Transverse colon (tissue), 4 donors: ENCODE measurements at regions not wholly inside any gene's neighbourhood (a gene's known extent, or its start where the extent isn't known, plus 50 kb on each side); places are given as distances from the start of the nearest gene placed in this dataset.

Experiments used
- DNase-seq: peaks from one replicate; pipeline ENCODE4 v3.0.0-alpha.2; 2019
- H3K27ac ChIP-seq, 4 donors: fragments of 200-600 bp; sonication (generic); 2 replicates each; pipeline ENCODE4 v1.5.1; 2016 to 2018; ENCODE audit warnings: inconsistent platforms in 4 of 4
- H3K27me3 ChIP-seq: fragments of 200-600 bp; sonication (generic); 2 replicates; pipeline ENCODE4 v1.5.1; 2017; ENCODE audit warnings: inconsistent platforms
- H3K36me3 ChIP-seq, 4 donors: fragments of 200-600 bp; sonication (generic); 2 replicates each; pipeline ENCODE4 v1.5.1; 2017 to 2019; ENCODE audit warnings: inconsistent platforms in 4 of 4
- H3K4me1 ChIP-seq, 4 donors: fragments of 200-600 bp; sonication (generic); 2 replicates each; pipeline ENCODE4 v1.5.1; 2017 to 2020; ENCODE audit warnings: inconsistent platforms in 4 of 4
- H3K4me3 ChIP-seq, 4 donors: fragments of 200-600 bp; sonication (generic); 1 replicate in 1 of 4; 2 replicates in 3 of 4; pipeline versions ENCODE4 v1.5.1 to v1.6.1; 2017 to 2019; ENCODE audit warnings: inconsistent platforms in 4 of 4
- H3K9me3 ChIP-seq, 2 donors: fragments of 200-600 bp; sonication (generic); 2 replicates each; pipeline ENCODE4 v1.5.1; 2017 to 2019; ENCODE audit warnings: inconsistent platforms in 2 of 2
- CTCF ChIP-seq, 5 experiments: fragments of 200-600 bp in 3 of 5; fragments of 450-650 bp in 2 of 5; sonication (generic) in 3 of 5; IDR thresholded peaks; 1 replicate in 2 of 5; 2 replicates in 3 of 5; pipeline ENCODE4 v1.5.1; 2016 to 2017; ENCODE audit warnings: antibody characterized with exemption in 5 of 5, inconsistent platforms in 3 of 5, mild to moderate bottlenecking in 2 of 5, moderate library complexity in 1 of 5
- EP300 ChIP-seq: sonication (generic); formaldehyde crosslinking; IDR thresholded peaks from one replicate; pipeline ENCODE4 v1.6.1; 2017; ENCODE audit warnings: antibody characterized with exemption, low read depth
- POLR2A ChIP-seq: fragments of 450-650 bp; IDR thresholded peaks from one replicate; pipeline ENCODE4 v1.6.1; 2016; ENCODE audit warnings: antibody characterized with exemption, mild to moderate bottlenecking, moderate library complexity
- POLR2AphosphoS5 ChIP-seq, 3 donors: sonication (generic); formaldehyde crosslinking; IDR thresholded peaks; one replicate each; pipeline ENCODE4 v1.6.1; 2016; ENCODE audit warnings: antibody characterized with exemption in 3 of 3
- WGBS, 2 donors: methylation state at CpG; one replicate each; pipeline ENCODE4 v1.1.5; 2018; ENCODE audit warnings: low coverage in 1 of 2; 5-methylcytosine and 5-hydroxymethylcytosine counted together
- in situ Hi-C, 4 donors: fragments of 200-750 bp; cut with MboI; loops; one replicate each; pipeline versions ENCODE4 v1.15.0 to v1.15.1; 2017; ENCODE audit warnings: low sequenced_read_pairs in 3 of 4, low pct_ligation_motif_present in 1 of 4, low pct_unique_long_range_greater_than_20kb in 1 of 4
- intact Hi-C: fragments of 100-400 bp; cut with DNase I; formaldehyde crosslinking; loops from one replicate; pipeline ENCODE4 v1.15.1; 2023; ENCODE audit warnings: low total_unique reads

- no peaks in the 10 kb centered on the region for H3K36me3 ChIP-seq
- 59 to 70% methylated on average over 5 to 8 of the region's 8 CpGs for WGBS, 2 donors
- in situ Hi-C loops: no loop called here
Measured at GRCh38 chr7:46256870-46257661, 336.0 kb upstream of the IGFBP3 start.

GRCh38 chr7:46253520-46253919, 332.4 kb upstream of the IGFBP3 start:
- WGBS, 2 donors: 70 to 78% methylated on average over 1 of the region's 1 CpG
- no peak for TF ChIP-seq POLR2A
- TF ChIP-seq CTCF (IDR thresholded peaks at IDR 0.05): no peak
- no peak for TF ChIP-seq POLR2AphosphoS5 (IDR thresholded peaks at IDR 0.05)
- TF ChIP-seq EP300: no peak
- Histone ChIP-seq H3K27ac (no peak overlapping the region), H3K4me3 (no peak overlapping the region), H3K27me3 (no peaks in the 10 kb centered on the region), H3K9me3 (peaks cover 0 to 11% of the 10 kb centered on the region in 2 donors), H3K36me3 (no peaks in the 10 kb centered on the region), H3K4me1 (no peaks in the 10 kb centered on the region)
- in situ Hi-C loops: no loop called here
- DNase-seq: no peak
- intact Hi-C loops: no loop called here

More at GRCh38 chr7:46256870-46257661, 336.0 kb upstream of the IGFBP3 start:
- DNase-seq: no peak
- Histone ChIP-seq H3K4me3 (no peak overlapping the region), H3K4me1 (no peaks in the 10 kb centered on the region), H3K27ac (no peak overlapping the region), H3K9me3 (peaks cover 8 to 22% of the 10 kb centered on the region in 2 donors), H3K27me3 (no peaks in the 10 kb centered on the region)
- TF ChIP-seq POLR2AphosphoS5 (IDR thresholded peaks at IDR 0.05) (no peak), POLR2A (no peak), CTCF (IDR thresholded peaks at IDR 0.05) (no peak), EP300 (no peak)
- intact Hi-C loops: no loop called here

DNA sequence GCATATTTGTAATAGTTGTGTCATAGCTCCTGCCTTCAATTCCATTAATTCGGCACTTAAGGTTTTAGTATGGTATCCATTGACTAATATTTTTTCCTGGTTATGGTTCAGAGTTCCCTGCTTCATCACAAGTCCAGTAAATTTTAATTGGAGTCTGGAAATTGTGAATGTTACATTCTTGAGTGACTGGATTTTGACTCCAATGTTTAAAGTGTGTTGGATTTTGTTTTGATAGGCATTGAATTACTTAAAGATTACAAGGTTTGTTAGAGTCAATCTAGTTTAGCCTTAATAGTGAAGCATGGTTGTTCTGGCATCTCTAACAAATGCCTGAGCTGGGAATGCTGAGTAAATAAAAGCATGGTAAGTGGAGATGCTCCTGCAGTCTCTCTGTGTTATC, 326.6 kb upstream of the IGFBP3 start:
- no peak for DNase-seq
- Histone ChIP-seq H3K36me3 (no peaks in the 10 kb centered on the region), H3K9me3 (peaks cover 0 to 4% of the 10 kb centered on the region in 2 donors), H3K27me3 (no peaks in the 10 kb centered on the region), H3K4me1 (no peaks in the 10 kb centered on the region), H3K4me3 (no peak overlapping the region), H3K27ac (no peak overlapping the region)
- in situ Hi-C loops (no loop called here), intact Hi-C loops (no loop called here)
- 89 to 92% methylated on average over 1 of the region's 1 CpG for WGBS, 2 donors
- no peak for TF ChIP-seq POLR2A
- TF ChIP-seq POLR2AphosphoS5 (IDR thresholded peaks at IDR 0.05): no peak
- TF ChIP-seq CTCF (IDR thresholded peaks at IDR 0.05): no peak
- TF ChIP-seq EP300: no peak

DNA sequence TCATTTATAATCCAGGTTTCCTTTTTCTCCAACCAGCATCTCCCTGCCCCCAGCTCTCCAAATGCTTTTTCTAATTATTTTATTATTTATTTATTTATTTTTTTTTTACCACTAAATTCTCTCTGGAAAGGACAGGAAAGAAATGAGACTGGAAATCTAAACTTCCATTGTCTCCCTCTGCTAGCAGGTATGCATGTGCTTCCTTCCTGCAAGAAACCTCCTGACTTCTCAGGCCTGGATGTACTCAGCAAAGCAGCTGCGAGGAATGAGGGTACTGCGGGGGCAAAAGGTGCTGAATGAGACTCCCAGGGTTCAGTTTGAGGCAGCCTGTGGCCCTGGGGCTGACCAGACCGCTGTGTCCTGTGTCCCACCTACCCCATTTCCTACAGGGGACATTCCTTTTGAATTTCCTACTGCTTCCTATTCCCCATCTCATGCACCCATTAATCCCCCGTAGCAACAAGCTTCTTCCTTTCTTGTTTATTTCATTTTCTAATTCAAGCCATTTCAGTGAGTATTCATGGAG, 324.6 kb upstream of the IGFBP3 start:
- Histone ChIP-seq H3K4me1 (no peaks in the 10 kb centered on the region), H3K27ac (no peak overlapping the region), H3K36me3 (no peaks in the 10 kb centered on the region), H3K4me3 (no peak overlapping the region), H3K27me3 (no peaks in the 10 kb centered on the region), H3K9me3 (no peaks in the 10 kb centered on the region)
- intact Hi-C loops (no loop called here), in situ Hi-C loops (no loop called here)
- TF ChIP-seq POLR2A (no peak), EP300 (no peak), POLR2AphosphoS5 (IDR thresholded peaks at IDR 0.05) (no peak), CTCF (IDR thresholded peaks at IDR 0.05) (no peak)
- no peak for DNase-seq
- WGBS, 2 donors: 72 to 100% methylated on average over 1 to 4 of the region's 4 CpGs
